Endodermal cell (in vitro differentiated cells): ENCODE measurements at regions not wholly inside any gene's neighbourhood (a gene's known extent, or its start where the extent isn't known, plus 50 kb on each side); places are given as distances from the start of the nearest gene placed in this dataset.
"Not testable (repeated sequence)": the region's sequence is repeated elsewhere in the genome, so short reads cannot be mapped to it uniquely, and the experiment has no call there.

Experiments used
- DNase-seq: peaks from one replicate; pipeline ENCODE4 v3.0.0-alpha.2; 2017
- H3K27ac ChIP-seq: 2 replicates; pipeline ENCODE4 v1.5.1; 2013; ENCODE audit warnings: mild to moderate bottlenecking, low read depth, low read length, moderate library complexity
- H3K27me3 ChIP-seq: 2 replicates; pipeline ENCODE4 v1.6.1; 2013; ENCODE audit warnings: mild to moderate bottlenecking, low read length, moderate library complexity; ENCODE audit not compliant: insufficient read depth, control insufficient read depth, poor library complexity, severe bottlenecking
- H3K36me3 ChIP-seq: 2 replicates; pipeline ENCODE4 v1.7.0; 2013; ENCODE audit warnings: mild to moderate bottlenecking, low read length, moderate library complexity; ENCODE audit not compliant: control insufficient read depth, insufficient read depth
- H3K4me1 ChIP-seq: one replicate; pipeline ENCODE4 v1.7.0; 2013; ENCODE audit warnings: low read length; ENCODE audit not compliant: control insufficient read depth, insufficient read depth
- H3K4me3 ChIP-seq: 2 replicates; pipeline ENCODE4 v1.5.1; 2013; ENCODE audit warnings: mild to moderate bottlenecking, low read length, moderate library complexity
- H3K9ac ChIP-seq: 2 replicates; pipeline ENCODE4 v1.6.1; 2013; ENCODE audit warnings: mild to moderate bottlenecking, low read length, moderate library complexity; ENCODE audit not compliant: poor library complexity, severe bottlenecking; ENCODE audit errors: extremely low read depth
- H3K9me3 ChIP-seq: 2 replicates; pipeline ENCODE4 v1.6.1; 2013; ENCODE audit warnings: mild to moderate bottlenecking, low read length, moderate library complexity; ENCODE audit not compliant: control insufficient read depth
- H3K27ac Mint-ChIP-seq: 2 replicates; pipeline ENCODE4 v1.8.0; 2020; ENCODE audit warnings: mixed read lengths
- H3K27me3 Mint-ChIP-seq: 2 replicates; pipeline ENCODE4 v1.8.0; 2021; ENCODE audit warnings: mild to moderate bottlenecking, mixed read lengths; ENCODE audit not compliant: insufficient read depth
- H3K36me3 Mint-ChIP-seq: 2 replicates; pipeline ENCODE4 v1.8.0; 2020; ENCODE audit warnings: low read depth, mixed read lengths
- H3K4me1 Mint-ChIP-seq: 2 replicates; pipeline ENCODE4 v1.8.0; 2020; ENCODE audit warnings: mixed read lengths
- H3K4me3 Mint-ChIP-seq: 2 replicates; pipeline ENCODE4 v1.8.0; 2020; ENCODE audit warnings: mild to moderate bottlenecking, moderate library complexity, mixed read lengths
- H3K9me3 Mint-ChIP-seq: 2 replicates; pipeline ENCODE4 v1.8.0; 2020; ENCODE audit warnings: mild to moderate bottlenecking, mixed read lengths
- CTCF ChIP-seq: fragments of 200-600 bp; sonication (generic); conservative IDR thresholded peaks from 2 replicates; pipeline ENCODE4 v1.5.0; 2021; ENCODE audit warnings: antibody characterized with exemption, mild to moderate bottlenecking
- WGBS, 2 experiments: methylation state at CpG; one replicate each; pipeline versions ENCODE4 v1.1.5 to v1.1.7; 2013; ENCODE audit warnings: missing lambda C conversion rate in 2 of 2, mixed read lengths in 1 of 2; ENCODE audit not compliant: insufficient coverage in 1 of 2, insufficient read length in 1 of 2; 5-methylcytosine and 5-hydroxymethylcytosine counted together

DNA sequence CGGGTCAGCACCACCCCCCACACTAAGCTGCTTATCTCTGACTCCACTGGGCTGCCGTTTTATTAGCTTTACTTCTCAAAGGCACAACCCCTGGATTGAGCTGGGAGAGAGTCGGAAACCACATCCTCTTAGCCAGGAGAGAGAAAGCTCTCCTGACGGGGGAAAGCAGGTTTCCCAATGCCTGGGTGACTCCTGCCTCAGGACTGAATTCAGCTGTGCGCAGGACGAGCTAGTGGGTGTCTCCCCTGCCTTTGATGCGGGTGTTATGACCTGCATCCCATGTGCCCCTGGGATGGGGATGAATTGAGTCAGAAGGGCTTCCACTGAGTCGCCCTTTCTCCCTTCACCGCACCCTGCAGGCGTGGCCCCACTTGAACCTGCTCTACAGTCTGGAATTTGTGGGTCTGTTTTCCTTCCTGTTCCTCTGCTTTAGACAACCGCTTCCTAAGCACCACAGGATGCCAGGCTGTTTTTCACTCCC is 819.2 kb upstream of the EEF2KMT start:
- Mint-ChIP-seq H3K36me3 (no peaks in the 10 kb centered on the region), H3K27ac (peak overlapping the region; percentile 83), H3K4me1 (peaks cover 42% of the 10 kb centered on the region), H3K4me3 (peak overlapping the region; percentile 30), H3K27me3 (peaks cover 29% of the 10 kb centered on the region), H3K9me3 (peaks cover 8% of the 10 kb centered on the region)
- Histone ChIP-seq H3K27me3 (no peaks in the 10 kb centered on the region), H3K9me3 (no peaks in the 10 kb centered on the region), H3K9ac (peak overlapping the region; percentile 42), H3K4me3 (peak overlapping the region; percentile 72), H3K36me3 (no peaks in the 10 kb centered on the region), H3K27ac (no peak overlapping the region), H3K4me1 (peaks cover 29% of the 10 kb centered on the region)
- TF ChIP-seq CTCF, result no peak
- DNase-seq, result peak; percentile 82
- WGBS, 2 experiments, result 18 to 29% methylated on average over 4 to 11 of the region's 11 CpGs

DNA sequence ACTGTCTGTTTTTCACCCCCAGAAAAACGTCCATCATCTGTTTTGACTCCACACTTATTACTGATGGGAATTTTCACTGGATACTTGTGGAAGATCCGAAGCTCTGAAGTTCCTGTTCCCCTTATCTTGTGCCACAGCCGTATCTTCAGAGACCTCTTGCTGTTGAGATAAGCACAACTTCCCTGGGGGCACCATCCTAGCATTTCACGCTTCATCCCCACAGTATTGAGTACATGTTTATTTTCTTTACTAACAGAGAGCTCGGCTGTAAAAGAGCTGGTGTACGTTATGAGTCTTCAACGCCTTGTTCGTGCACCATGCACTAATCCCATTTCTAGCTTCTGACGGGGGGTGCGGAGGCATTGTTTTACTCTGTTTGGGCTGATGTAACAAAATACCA is 813.6 kb upstream of the EEF2KMT start:
- DNase-seq, result no peak
- H3K4me3 ChIP-seq, result no peak overlapping the region
- peaks cover 8% of the 10 kb centered on the region for H3K4me1 ChIP-seq
- no peaks in the 10 kb centered on the region for H3K36me3 Mint-ChIP-seq
- H3K36me3 ChIP-seq, result no peaks in the 10 kb centered on the region
- TF ChIP-seq CTCF, result no peak
- H3K27me3 Mint-ChIP-seq, result peaks cover 44% of the 10 kb centered on the region
- no peaks in the 10 kb centered on the region for H3K9me3 ChIP-seq
- no peak overlapping the region for H3K27ac ChIP-seq
- WGBS, 2 experiments, result 58 to 70% methylated on average over 6 to 10 of the region's 10 CpGs
- no peak overlapping the region for H3K4me3 Mint-ChIP-seq
- no peak overlapping the region for H3K27ac Mint-ChIP-seq
- no peaks in the 10 kb centered on the region for H3K27me3 ChIP-seq
- peaks cover 8% of the 10 kb centered on the region for H3K9me3 Mint-ChIP-seq
- no peak overlapping the region for H3K9ac ChIP-seq
- H3K4me1 Mint-ChIP-seq, result peaks cover 25% of the 10 kb centered on the region

- H3K4me1 ChIP-seq, H3K36me3 Mint-ChIP-seq, H3K4me3 Mint-ChIP-seq, H3K9me3 Mint-ChIP-seq, H3K4me3 ChIP-seq, DNase-seq, H3K27ac Mint-ChIP-seq, H3K27ac ChIP-seq, H3K9ac ChIP-seq, H3K27me3 ChIP-seq, H3K36me3 ChIP-seq, H3K9me3 ChIP-seq: not testable (repeated sequence)
- H3K4me1 Mint-ChIP-seq, result peaks cover 17% of the 10 kb centered on the region
- peaks cover 53% of the 10 kb centered on the region for H3K27me3 Mint-ChIP-seq
- 95 to 100% methylated on average over 2 to 8 of the region's 8 CpGs for WGBS, 2 experiments
Observed at GRCh38 chr16:5909556-5909955, 812.0 kb upstream of the EEF2KMT start.

- H3K4me1 Mint-ChIP-seq, result peaks cover 15% of the 10 kb centered on the region
- H3K9ac ChIP-seq, result no peak overlapping the region
- no peaks in the 10 kb centered on the region for H3K36me3 Mint-ChIP-seq
- DNase-seq, result no peak
- H3K4me1 ChIP-seq, result peaks cover 4% of the 10 kb centered on the region
- peaks cover 46% of the 10 kb centered on the region for H3K27me3 Mint-ChIP-seq
- H3K9me3 Mint-ChIP-seq, result no peaks in the 10 kb centered on the region
- no peaks in the 10 kb centered on the region for H3K9me3 ChIP-seq
- no peak overlapping the region for H3K27ac ChIP-seq
- no peak overlapping the region for H3K27ac Mint-ChIP-seq
- H3K36me3 ChIP-seq, result no peaks in the 10 kb centered on the region
- 93 to 96% methylated on average over 3 to 5 of the region's 5 CpGs for WGBS, 2 experiments
- no peak overlapping the region for H3K4me3 ChIP-seq
- H3K4me3 Mint-ChIP-seq, result no peak overlapping the region
- H3K27me3 ChIP-seq, result no peaks in the 10 kb centered on the region
- no peak for TF ChIP-seq CTCF
Observed at GRCh38 chr16:5907544-5907943, 809.9 kb upstream of the EEF2KMT start.
